ENCODE measurements at regions not wholly inside any gene's neighbourhood (a gene's known extent, or its start where the extent isn't known, plus 50 kb on each side); places are given as distances from the start of the nearest gene placed in this dataset.

GRCh38 chr15:29556380-29556779, 265.9 kb downstream of the TJP1 start:
- intact Hi-C loops (cut with DNase I; ENCODE audit: low total_unique reads): no loop called here
- H3K27me3 ChIP-seq: no peaks in the 10 kb centered on the region
- H3K4me1 ChIP-seq: no peaks in the 10 kb centered on the region
- no peak overlapping the region for H3K4me3 ChIP-seq
- TF ChIP-seq POLR2A (IDR thresholded peaks at IDR 0.05): no peak
- TF ChIP-seq, protein P1, sequence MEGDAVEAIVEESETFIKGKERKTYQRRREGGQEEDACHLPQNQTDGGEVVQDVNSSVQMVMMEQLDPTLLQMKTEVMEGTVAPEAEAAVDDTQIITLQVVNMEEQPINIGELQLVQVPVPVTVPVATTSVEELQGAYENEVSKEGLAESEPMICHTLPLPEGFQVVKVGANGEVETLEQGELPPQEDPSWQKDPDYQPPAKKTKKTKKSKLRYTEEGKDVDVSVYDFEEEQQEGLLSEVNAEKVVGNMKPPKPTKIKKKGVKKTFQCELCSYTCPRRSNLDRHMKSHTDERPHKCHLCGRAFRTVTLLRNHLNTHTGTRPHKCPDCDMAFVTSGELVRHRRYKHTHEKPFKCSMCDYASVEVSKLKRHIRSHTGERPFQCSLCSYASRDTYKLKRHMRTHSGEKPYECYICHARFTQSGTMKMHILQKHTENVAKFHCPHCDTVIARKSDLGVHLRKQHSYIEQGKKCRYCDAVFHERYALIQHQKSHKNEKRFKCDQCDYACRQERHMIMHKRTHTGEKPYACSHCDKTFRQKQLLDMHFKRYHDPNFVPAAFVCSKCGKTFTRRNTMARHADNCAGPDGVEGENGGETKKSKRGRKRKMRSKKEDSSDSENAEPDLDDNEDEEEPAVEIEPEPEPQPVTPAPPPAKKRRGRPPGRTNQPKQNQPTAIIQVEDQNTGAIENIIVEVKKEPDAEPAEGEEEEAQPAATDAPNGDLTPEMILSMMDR (IDR thresholded peaks at IDR 0.05): no peak
- H3K36me3 ChIP-seq: no peaks in the 10 kb centered on the region
- H3K27ac ChIP-seq: no peak overlapping the region
- no peaks in the 10 kb centered on the region for H3K9me3 ChIP-seq
- no peak for DNase-seq

DNA sequence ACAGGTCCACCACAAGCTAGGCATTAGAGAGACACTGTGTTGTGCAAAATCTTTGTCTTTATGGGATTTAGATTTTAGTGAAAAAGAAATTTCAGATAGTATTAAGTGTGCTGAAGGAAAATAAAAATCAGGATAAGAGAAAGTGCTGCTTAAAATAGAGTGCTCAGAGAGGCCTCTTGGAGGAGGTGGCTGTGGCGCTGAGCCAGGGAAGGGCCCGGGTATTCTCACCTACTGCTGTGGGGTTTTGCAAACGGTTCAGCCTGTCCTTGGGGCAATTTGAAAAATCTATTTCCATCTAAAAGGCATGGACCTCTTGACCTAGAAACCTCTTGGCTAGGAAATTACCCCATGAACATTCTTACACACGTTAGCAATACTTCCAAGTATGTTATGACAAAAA, 267.7 kb downstream of the TJP1 start:
- Histone ChIP-seq H3K9me3 (no peaks in the 10 kb centered on the region), H3K36me3 (no peaks in the 10 kb centered on the region), H3K4me1 (no peaks in the 10 kb centered on the region), H3K27ac (no peak overlapping the region), H3K27me3 (no peaks in the 10 kb centered on the region), H3K4me3 (no peak overlapping the region)
- intact Hi-C loops (cut with DNase I; ENCODE audit: low total_unique reads): no loop called here
- no peak for DNase-seq
- no peak for TF ChIP-seq POLR2A (IDR thresholded peaks at IDR 0.05)
- TF ChIP-seq, protein P1 (IDR thresholded peaks at IDR 0.05): no peak

- Histone ChIP-seq H3K4me3 (no peak overlapping the region), H3K27ac (no peak overlapping the region)
- intact Hi-C loops (cut with DNase I; ENCODE audit: low total_unique reads): no loop called here
Measured at GRCh38 chr15:29550834-29551465, 271.3 kb downstream of the TJP1 start.

DNA sequence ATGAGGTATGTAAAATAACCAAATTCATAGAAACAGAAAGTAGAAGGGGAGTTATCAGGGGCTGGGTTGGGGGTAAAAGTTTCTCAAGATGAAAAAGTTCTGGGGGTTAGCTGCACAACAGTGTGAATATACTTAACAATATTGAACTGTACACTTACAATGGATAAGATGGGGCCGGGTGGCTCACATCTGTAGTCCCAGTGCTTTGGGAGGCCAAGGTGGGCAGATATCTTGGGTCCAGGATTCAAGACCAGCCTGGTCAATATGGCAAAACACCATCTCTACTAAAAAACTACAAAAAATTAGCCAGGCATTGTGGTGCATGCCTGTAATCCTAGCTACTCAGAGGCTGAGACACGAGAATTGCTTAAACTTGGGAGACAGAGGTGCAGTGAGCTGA, 274.3 kb downstream of the TJP1 start:
- no peak overlapping the region for H3K27ac ChIP-seq
- TF ChIP-seq, protein P1 (IDR thresholded peaks at IDR 0.05): no peak
- TF ChIP-seq POLR2A (IDR thresholded peaks at IDR 0.05): no peak
- intact Hi-C loops (cut with DNase I; ENCODE audit: low total_unique reads): no loop called here
- no peaks in the 10 kb centered on the region for H3K9me3 ChIP-seq
- H3K4me3 ChIP-seq: no peak overlapping the region
- no peak for DNase-seq
- H3K4me1 ChIP-seq: no peaks in the 10 kb centered on the region
- H3K36me3 ChIP-seq: no peaks in the 10 kb centered on the region
- no peaks in the 10 kb centered on the region for H3K27me3 ChIP-seq

More at GRCh38 chr15:29550834-29551465, 271.3 kb downstream of the TJP1 start:
- no peaks in the 10 kb centered on the region for H3K4me1 ChIP-seq
- no peaks in the 10 kb centered on the region for H3K27me3 ChIP-seq
- TF ChIP-seq, protein P1 (IDR thresholded peaks at IDR 0.05): no peak
- TF ChIP-seq POLR2A (IDR thresholded peaks at IDR 0.05): no peak
- H3K36me3 ChIP-seq: no peaks in the 10 kb centered on the region
- no peaks in the 10 kb centered on the region for H3K9me3 ChIP-seq
- DNase-seq: no peak

GRCh38 chr15:29544513-29545128, 275.0 kb upstream of the NSMCE3 start:
- no peak overlapping the region for H3K27ac ChIP-seq
- no peaks in the 10 kb centered on the region for H3K4me1 ChIP-seq
- H3K36me3 ChIP-seq: no peaks in the 10 kb centered on the region
- H3K4me3 ChIP-seq: no peak overlapping the region
- no peaks in the 10 kb centered on the region for H3K9me3 ChIP-seq
- TF ChIP-seq, protein P1 (IDR thresholded peaks at IDR 0.05): no peak
- no peak for TF ChIP-seq POLR2A (IDR thresholded peaks at IDR 0.05)
- H3K27me3 ChIP-seq: no peaks in the 10 kb centered on the region
- DNase-seq: no peak
- intact Hi-C loops (cut with DNase I; ENCODE audit: low total_unique reads): no loop called here
